ENCODE measurements at regions not wholly inside any gene's neighbourhood (a gene's known extent, or its start where the extent isn't known, plus 50 kb on each side); places are given as distances from the start of the nearest gene placed in this dataset.

DNA sequence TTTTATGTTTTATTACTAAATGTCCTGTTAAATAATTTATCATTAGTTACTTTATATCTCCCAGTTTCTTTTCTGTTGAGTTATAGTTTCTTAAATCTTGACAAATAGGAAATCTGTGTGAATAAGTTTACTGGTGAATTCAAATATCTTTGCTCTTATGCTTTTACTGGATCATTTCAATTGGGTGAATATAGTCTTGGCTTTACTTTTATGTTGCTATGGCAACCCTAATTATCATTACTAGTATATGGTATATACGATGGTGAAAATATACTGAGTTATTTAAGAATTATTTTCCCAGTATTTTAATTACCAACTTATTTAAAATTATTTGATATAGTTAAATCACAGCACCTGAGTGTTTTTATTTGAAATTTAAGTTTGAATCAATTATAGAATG lies 363.0 kb downstream of the CDH10 start:
- TF ChIP-seq, protein P1, sequence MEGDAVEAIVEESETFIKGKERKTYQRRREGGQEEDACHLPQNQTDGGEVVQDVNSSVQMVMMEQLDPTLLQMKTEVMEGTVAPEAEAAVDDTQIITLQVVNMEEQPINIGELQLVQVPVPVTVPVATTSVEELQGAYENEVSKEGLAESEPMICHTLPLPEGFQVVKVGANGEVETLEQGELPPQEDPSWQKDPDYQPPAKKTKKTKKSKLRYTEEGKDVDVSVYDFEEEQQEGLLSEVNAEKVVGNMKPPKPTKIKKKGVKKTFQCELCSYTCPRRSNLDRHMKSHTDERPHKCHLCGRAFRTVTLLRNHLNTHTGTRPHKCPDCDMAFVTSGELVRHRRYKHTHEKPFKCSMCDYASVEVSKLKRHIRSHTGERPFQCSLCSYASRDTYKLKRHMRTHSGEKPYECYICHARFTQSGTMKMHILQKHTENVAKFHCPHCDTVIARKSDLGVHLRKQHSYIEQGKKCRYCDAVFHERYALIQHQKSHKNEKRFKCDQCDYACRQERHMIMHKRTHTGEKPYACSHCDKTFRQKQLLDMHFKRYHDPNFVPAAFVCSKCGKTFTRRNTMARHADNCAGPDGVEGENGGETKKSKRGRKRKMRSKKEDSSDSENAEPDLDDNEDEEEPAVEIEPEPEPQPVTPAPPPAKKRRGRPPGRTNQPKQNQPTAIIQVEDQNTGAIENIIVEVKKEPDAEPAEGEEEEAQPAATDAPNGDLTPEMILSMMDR (IDR thresholded peaks at IDR 0.05) = no peak
- TF ChIP-seq POLR2A (IDR thresholded peaks at IDR 0.05) = no peak
